H9 (cell line): ENCODE measurements at regions not wholly inside any gene's neighbourhood (a gene's known extent, or its start where the extent isn't known, plus 50 kb on each side); places are given as distances from the start of the nearest gene placed in this dataset.

Experiments
- DNase-seq: peaks from one replicate; pipeline ENCODE4 v3.0.0-alpha.2; 2017
- H2AFZ ChIP-seq: one replicate; pipeline ENCODE4 v1.6.1; 2013; ENCODE audit warnings: mild to moderate bottlenecking, low read length, control low read depth, moderate library complexity
- H2AK5ac ChIP-seq: 2 replicates; pipeline ENCODE4 v1.6.1; 2013; ENCODE audit warnings: low read length, control low read depth, mixed read lengths; ENCODE audit not compliant: insufficient read length
- H2BK120ac ChIP-seq: one replicate; pipeline ENCODE4 v1.6.1; 2013; ENCODE audit warnings: low read depth, mild to moderate bottlenecking, low read length, control low read depth, inconsistent platforms; ENCODE audit not compliant: poor library complexity, severe bottlenecking
- H2BK12ac ChIP-seq: 2 replicates; pipeline ENCODE4 v1.6.1; 2013; ENCODE audit warnings: low read length, control low read depth, mixed read lengths, low read depth; ENCODE audit not compliant: insufficient read length
- H2BK15ac ChIP-seq: 2 replicates; pipeline ENCODE4 v1.6.1; 2013; ENCODE audit warnings: low read depth, low read length, control low read depth
- H2BK20ac ChIP-seq: one replicate; pipeline ENCODE4 v1.6.1; 2013; ENCODE audit warnings: low read depth, mild to moderate bottlenecking, low read length, control low read depth, inconsistent platforms; ENCODE audit not compliant: poor library complexity, severe bottlenecking
- H2BK5ac ChIP-seq: 2 replicates; pipeline ENCODE4 v1.6.1; 2013; ENCODE audit warnings: low read length, control low read depth, mixed read lengths; ENCODE audit not compliant: insufficient read length
- H3K14ac ChIP-seq: 2 replicates; pipeline ENCODE4 v1.6.1; 2013; ENCODE audit warnings: low read length, control low read depth; ENCODE audit not compliant: insufficient read depth
- H3K18ac ChIP-seq: 2 replicates; pipeline ENCODE4 v1.6.1; 2013; ENCODE audit warnings: low read depth, mild to moderate bottlenecking, mixed read lengths, low read length, control low read depth; ENCODE audit not compliant: insufficient read length
- H3K23ac ChIP-seq: 2 replicates; pipeline ENCODE4 v1.6.1; 2013; ENCODE audit warnings: low read length, control low read depth, mixed read lengths, low read depth; ENCODE audit not compliant: insufficient read length
- H3K23me2 ChIP-seq: 2 replicates; pipeline ENCODE4 v1.6.1; 2013; ENCODE audit warnings: low read depth, mild to moderate bottlenecking, mixed read lengths, low read length, control low read depth; ENCODE audit not compliant: insufficient read length, poor library complexity, severe bottlenecking
- H3K27ac ChIP-seq: 2 replicates; pipeline ENCODE4 v1.5.1; 2013; ENCODE audit warnings: low read length, control low read depth, mixed read lengths, low read depth; ENCODE audit not compliant: insufficient read length
- H3K27me3 ChIP-seq: 2 replicates; pipeline ENCODE4 v1.6.1; 2013; ENCODE audit warnings: low read length, control low read depth, inconsistent platforms; ENCODE audit not compliant: insufficient read depth
- H3K4ac ChIP-seq: 2 replicates; pipeline ENCODE4 v1.6.1; 2013; ENCODE audit warnings: low read depth, mild to moderate bottlenecking, control low read depth, inconsistent platforms, low read length, moderate library complexity
- H3K4me1 ChIP-seq: 2 replicates; pipeline ENCODE4 v1.6.1; 2013; ENCODE audit warnings: low read length, control low read depth, inconsistent platforms; ENCODE audit not compliant: insufficient read depth
- H3K4me2 ChIP-seq: 2 replicates; pipeline ENCODE4 v1.6.1; 2013; ENCODE audit warnings: low read length, control low read depth, mixed read lengths; ENCODE audit not compliant: insufficient read length, insufficient read depth
- H3K56ac ChIP-seq: 2 replicates; pipeline ENCODE4 v1.6.1; 2013; ENCODE audit warnings: low read depth, mild to moderate bottlenecking, mixed read lengths, low read length, control low read depth; ENCODE audit not compliant: insufficient read length
- H3K79me1 ChIP-seq: 2 replicates; pipeline ENCODE4 v1.6.1; 2013; ENCODE audit warnings: low read depth, mild to moderate bottlenecking, moderate library complexity, low read length, control low read depth, inconsistent platforms; ENCODE audit not compliant: insufficient read depth, poor library complexity, severe bottlenecking
- H3K79me2 ChIP-seq: 2 replicates; pipeline ENCODE4 v1.6.1; 2013; ENCODE audit warnings: low read length, control low read depth, inconsistent platforms; ENCODE audit not compliant: insufficient read depth
- H3K9ac ChIP-seq: 2 replicates; pipeline ENCODE4 v1.6.1; 2013; ENCODE audit warnings: low read length, control low read depth, mixed read lengths; ENCODE audit not compliant: insufficient read length; ENCODE audit errors: extremely low read depth
- H3K9me3 ChIP-seq: one replicate; pipeline ENCODE4 v1.6.1; 2013; ENCODE audit warnings: low read depth, low read length, inconsistent platforms; ENCODE audit not compliant: control insufficient read depth
- H3T11ph ChIP-seq: one replicate; pipeline ENCODE4 v1.6.1; 2013; ENCODE audit warnings: mild to moderate bottlenecking, low read length, control low read depth, inconsistent platforms
- H4K20me1 ChIP-seq: one replicate; pipeline ENCODE4 v1.6.1; 2013; ENCODE audit not compliant: control insufficient read depth, insufficient read length, insufficient read depth
- H4K5ac ChIP-seq: 2 replicates; pipeline ENCODE4 v1.6.1; 2013; ENCODE audit warnings: low read depth, mild to moderate bottlenecking, mixed read lengths, low read length, control low read depth; ENCODE audit not compliant: insufficient read length
- H4K8ac ChIP-seq: replicated peaks from 2 replicates; pipeline ENCODE4 v1.6.1; 2013; ENCODE audit warnings: low read length, control low read depth, mixed read lengths, low read depth; ENCODE audit not compliant: insufficient read length
- H4K91ac ChIP-seq: 2 replicates; pipeline ENCODE4 v1.6.1; 2013; ENCODE audit warnings: low read depth, mild to moderate bottlenecking, moderate library complexity, mixed read lengths, low read length, control low read depth; ENCODE audit not compliant: insufficient read length
- H3K27ac Mint-ChIP-seq, 3 experiments: 2 replicates in 2 of 3; 3 replicates in 1 of 3; pipeline ENCODE4 v1.8.0; 2020 to 2021; ENCODE audit warnings: mixed read lengths in 3 of 3, mild to moderate bottlenecking in 1 of 3, moderate library complexity in 1 of 3
- H3K27me3 Mint-ChIP-seq: 2 replicates; pipeline ENCODE4 v1.8.0; 2021; ENCODE audit warnings: low read depth, mild to moderate bottlenecking, moderate library complexity, mixed read lengths
- H3K36me3 Mint-ChIP-seq, 3 experiments: 2 replicates in 2 of 3; 3 replicates in 1 of 3; pipeline ENCODE4 v1.8.0; 2020 to 2021; ENCODE audit warnings: low read depth in 3 of 3, mixed read lengths in 3 of 3; ENCODE audit not compliant: insufficient read depth in 1 of 3
- H3K4me1 Mint-ChIP-seq, 2 experiments: 2 replicates each; pipeline ENCODE4 v1.8.0; 2020; ENCODE audit warnings: mixed read lengths in 2 of 2
- H3K4me3 Mint-ChIP-seq, 2 experiments: 2 replicates in 1 of 2; 3 replicates in 1 of 2; pipeline ENCODE4 v1.8.0; 2020 to 2021; ENCODE audit warnings: mild to moderate bottlenecking in 2 of 2, mixed read lengths in 2 of 2, moderate library complexity in 1 of 2
- H3K9me3 Mint-ChIP-seq, 2 experiments: 2 replicates in 1 of 2; 3 replicates in 1 of 2; pipeline ENCODE4 v1.8.0; 2020; ENCODE audit warnings: mild to moderate bottlenecking in 2 of 2, mixed read lengths in 2 of 2, moderate library complexity in 1 of 2
- WGBS: extraction: QIAGEN DNeasy Blood & Tissue Kit; methylation state at CpG from one replicate; pipeline ENCODE4 v1.1.7; 2013; ENCODE audit warnings: missing lambda C conversion rate, low lambda C conversion rate, mixed read lengths; ENCODE audit not compliant: insufficient read length; ENCODE audit errors: extremely low coverage; 5-methylcytosine and 5-hydroxymethylcytosine counted together
- TF ChIP-seq, protein P1 (sequence below): fragments of 200-600 bp; sonication (generic); conservative IDR thresholded peaks from 3 replicates; pipeline ENCODE4 v1.8.0; 2021; ENCODE audit warnings: antibody characterized with exemption, mild to moderate bottlenecking

DNA sequence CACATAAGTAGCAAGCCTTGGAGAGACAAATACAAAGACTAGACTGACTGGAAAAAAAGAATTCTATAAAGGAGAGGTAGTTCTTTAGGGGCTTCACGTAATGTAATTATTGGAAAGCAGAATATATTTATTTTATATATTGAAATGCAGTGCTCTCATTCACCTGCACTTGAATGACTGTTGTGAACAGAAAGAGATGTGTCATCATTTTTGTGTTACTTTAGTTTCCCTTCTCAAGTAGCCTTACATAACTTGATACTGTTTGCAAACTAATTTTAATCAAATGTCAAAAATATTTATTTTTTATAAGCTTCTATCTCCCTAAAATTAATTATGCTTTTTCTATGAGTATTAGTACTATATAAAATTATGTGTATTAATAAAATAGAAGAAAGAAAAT, 691.1 kb upstream of the FTMT start:
- no peaks in the 10 kb centered on the region for H3K27me3 Mint-ChIP-seq

More for the DNA sequence above, 691.1 kb upstream of the FTMT start:
- H3K4me1 ChIP-seq, result no peaks in the 10 kb centered on the region
- peaks cover 9 to 14% of the 10 kb centered on the region in 2 experiments for H3K4me1 Mint-ChIP-seq
- H3K4me3 Mint-ChIP-seq, result no peak overlapping the region
- H2BK15ac ChIP-seq, result no peak overlapping the region
- TF ChIP-seq, protein P1, sequence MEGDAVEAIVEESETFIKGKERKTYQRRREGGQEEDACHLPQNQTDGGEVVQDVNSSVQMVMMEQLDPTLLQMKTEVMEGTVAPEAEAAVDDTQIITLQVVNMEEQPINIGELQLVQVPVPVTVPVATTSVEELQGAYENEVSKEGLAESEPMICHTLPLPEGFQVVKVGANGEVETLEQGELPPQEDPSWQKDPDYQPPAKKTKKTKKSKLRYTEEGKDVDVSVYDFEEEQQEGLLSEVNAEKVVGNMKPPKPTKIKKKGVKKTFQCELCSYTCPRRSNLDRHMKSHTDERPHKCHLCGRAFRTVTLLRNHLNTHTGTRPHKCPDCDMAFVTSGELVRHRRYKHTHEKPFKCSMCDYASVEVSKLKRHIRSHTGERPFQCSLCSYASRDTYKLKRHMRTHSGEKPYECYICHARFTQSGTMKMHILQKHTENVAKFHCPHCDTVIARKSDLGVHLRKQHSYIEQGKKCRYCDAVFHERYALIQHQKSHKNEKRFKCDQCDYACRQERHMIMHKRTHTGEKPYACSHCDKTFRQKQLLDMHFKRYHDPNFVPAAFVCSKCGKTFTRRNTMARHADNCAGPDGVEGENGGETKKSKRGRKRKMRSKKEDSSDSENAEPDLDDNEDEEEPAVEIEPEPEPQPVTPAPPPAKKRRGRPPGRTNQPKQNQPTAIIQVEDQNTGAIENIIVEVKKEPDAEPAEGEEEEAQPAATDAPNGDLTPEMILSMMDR, result no peak
- H2BK5ac ChIP-seq, result no peak overlapping the region
- H3K23me2 ChIP-seq, result no peaks in the 10 kb centered on the region
- H4K8ac ChIP-seq, result no peak overlapping the region
- H3K56ac ChIP-seq, result no peak overlapping the region
- no peak overlapping the region for H2BK12ac ChIP-seq
- no peak overlapping the region for H3K14ac ChIP-seq
- no peak overlapping the region for H2BK20ac ChIP-seq
- no peak overlapping the region for H3K23ac ChIP-seq
- no peak overlapping the region for H3K4ac ChIP-seq
- H3K27ac ChIP-seq, result no peak overlapping the region
- no CpG with 5 or more reads among the region's 1 CpG for WGBS
- no peak overlapping the region for H3K18ac ChIP-seq
- H3K79me2 ChIP-seq, result no peaks in the 10 kb centered on the region
- H4K5ac ChIP-seq, result no peak overlapping the region
- H2AFZ ChIP-seq, result no peak overlapping the region
- no peaks in the 10 kb centered on the region for H3K36me3 Mint-ChIP-seq
- H3K27ac Mint-ChIP-seq, result no peak overlapping the region
- H3K9me3 Mint-ChIP-seq, result no peaks in the 10 kb centered on the region
- H2AK5ac ChIP-seq, result no peak overlapping the region
- no peaks in the 10 kb centered on the region for H3K9me3 ChIP-seq
- no peaks in the 10 kb centered on the region for H4K20me1 ChIP-seq
- no peak overlapping the region for H3K9ac ChIP-seq
- DNase-seq, result no peak
- H3K27me3 ChIP-seq, result no peaks in the 10 kb centered on the region
- H3T11ph ChIP-seq, result no peak overlapping the region
- H3K79me1 ChIP-seq, result no peaks in the 10 kb centered on the region
- no peak overlapping the region for H4K91ac ChIP-seq
- H2BK120ac ChIP-seq, result no peak overlapping the region
- no peak overlapping the region for H3K4me2 ChIP-seq
